ENCODE measurements at regions not wholly inside any gene's neighbourhood (a gene's known extent, or its start where the extent isn't known, plus 50 kb on each side); places are given as distances from the start of the nearest gene placed in this dataset.

- Histone ChIP-seq H4K5ac (ENCODE audit: insufficient read length, low read depth, low read length) (no peak overlapping the region), H3K27me3 (ENCODE audit: insufficient read depth, low read length) (no peaks in the 10 kb centered on the region; the same call in 1 of the 2 replicates), H3K9me3 (ENCODE audit: control insufficient read depth, low read depth, low read length) (no peaks in the 10 kb centered on the region), H2BK5ac (ENCODE audit: insufficient read length, low read length) (no peak overlapping the region), H2AFZ (ENCODE audit: low read length) (no peak overlapping the region), H4K91ac (ENCODE audit: insufficient read length, low read depth, low read length) (no peak overlapping the region), H3K9ac (ENCODE audit: extremely low read depth, insufficient read length, low read length) (no peak overlapping the region), H3K18ac (ENCODE audit: insufficient read length, low read depth, low read length) (no peak overlapping the region), H3K23ac (ENCODE audit: insufficient read length, low read depth, low read length) (no peak overlapping the region), H4K8ac (replicated peaks; ENCODE audit: insufficient read length, low read depth, low read length) (no peak overlapping the region), H2BK20ac (ENCODE audit: low read depth, low read length, poor library complexity, severe bottlenecking) (no peak overlapping the region), H3K79me1 (ENCODE audit: insufficient read depth, low read depth, low read length, poor library complexity, severe bottlenecking) (no peaks in the 10 kb centered on the region), H3K4me2 (ENCODE audit: insufficient read depth, insufficient read length, low read length) (no peak overlapping the region), H3K27ac (ENCODE audit: insufficient read length, low read depth, low read length) (no peak overlapping the region), H2BK12ac (ENCODE audit: insufficient read length, low read depth, low read length) (no peak overlapping the region), H3T11ph (ENCODE audit: low read length) (no peak overlapping the region), H3K4me1 (ENCODE audit: insufficient read depth, low read length) (peaks cover 7% of the 10 kb centered on the region), H2BK15ac (ENCODE audit: low read depth, low read length) (no peak overlapping the region), H3K79me2 (ENCODE audit: insufficient read depth, low read length) (no peaks in the 10 kb centered on the region), H3K4ac (ENCODE audit: low read depth, low read length) (no peak overlapping the region), H3K56ac (ENCODE audit: insufficient read length, low read depth, low read length) (no peak overlapping the region), H3K14ac (ENCODE audit: insufficient read depth, low read length) (no peak overlapping the region), H2BK120ac (ENCODE audit: low read depth, low read length, poor library complexity, severe bottlenecking) (no peak overlapping the region), H3K23me2 (ENCODE audit: insufficient read length, low read depth, low read length, poor library complexity, severe bottlenecking) (peaks cover 3% of the 10 kb centered on the region), H4K20me1 (ENCODE audit: control insufficient read depth, insufficient read depth, insufficient read length) (no peaks in the 10 kb centered on the region), H2AK5ac (ENCODE audit: insufficient read length, low read length) (no peak overlapping the region)
- DNase-seq: no peak
- Mint-ChIP-seq H3K27ac (no peak overlapping the region), H3K36me3 (ENCODE audit: insufficient read depth in 1 of 3, low read depth in 3 of 3) (no peaks in the 10 kb centered on the region), H3K9me3 (no peaks in the 10 kb centered on the region), H3K27me3 (ENCODE audit: low read depth) (peaks cover 12% of the 10 kb centered on the region), H3K4me3 (no peak overlapping the region), H3K4me1 (peaks cover 47 to 58% of the 10 kb centered on the region in 2 experiments)
- WGBS (ENCODE audit: extremely low coverage, insufficient read length, low lambda C conversion rate): no CpG with 5 or more reads among the region's 9 CpGs
- no peak for TF ChIP-seq CTCF (conservative IDR thresholded peaks at IDR 0.05)
Observed at GRCh38 chr21:33125680-33126375, 55.9 kb downstream of the OLIG1 start.

Measured in H9 (cell line).